Epithelial cell of proximal tubule (primary cell): ENCODE measurements at regions not wholly inside any gene's neighbourhood (a gene's known extent, or its start where the extent isn't known, plus 50 kb on each side); places are given as distances from the start of the nearest gene placed in this dataset.
"Not testable (repeated sequence)": the region's sequence is repeated elsewhere in the genome, so short reads cannot be mapped to it uniquely, and the experiment has no call there.

Source experiments
- DNase-seq: peaks from one replicate; pipeline ENCODE4 v3.0.0-alpha.2; 2011; ENCODE audit warnings: low read depth
- H3K4me3 ChIP-seq: 2 replicates; pipeline ENCODE4 v1.5.1; 2011; ENCODE audit warnings: low read depth, mild to moderate bottlenecking, low read length
- CTCF ChIP-seq: conservative IDR thresholded peaks from 2 replicates; pipeline ENCODE4 v1.5.1; 2012; ENCODE audit warnings: low read depth, mild to moderate bottlenecking, low read length

GRCh38 chr5:100694100-100694499, 158.9 kb downstream of the FAM174A start:
- H3K4me3 ChIP-seq: no peak overlapping the region
- no peak for TF ChIP-seq CTCF
- DNase-seq: no peak

DNA sequence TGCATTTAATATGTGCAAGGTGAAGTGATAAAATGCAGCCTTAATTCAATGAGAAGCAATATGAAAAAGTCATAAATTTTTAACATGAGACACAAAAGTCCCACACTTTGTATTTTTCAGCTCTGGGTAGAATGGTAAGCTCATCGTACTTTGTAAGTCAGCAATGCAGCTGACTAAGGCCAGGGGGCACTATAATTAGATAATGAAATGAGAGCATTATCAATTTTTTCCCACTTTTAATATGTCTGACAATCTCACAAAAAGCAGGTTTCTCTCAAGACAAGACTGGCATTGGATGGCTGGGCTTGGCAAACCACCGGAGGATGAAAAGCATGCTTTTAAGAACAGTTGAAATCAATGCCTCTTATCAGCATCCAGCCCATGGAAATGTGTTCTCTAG, 162.8 kb downstream of the FAM174A start:
- no peak for DNase-seq
- peak; percentile 48 for TF ChIP-seq CTCF
- H3K4me3 ChIP-seq: no peak overlapping the region

DNA sequence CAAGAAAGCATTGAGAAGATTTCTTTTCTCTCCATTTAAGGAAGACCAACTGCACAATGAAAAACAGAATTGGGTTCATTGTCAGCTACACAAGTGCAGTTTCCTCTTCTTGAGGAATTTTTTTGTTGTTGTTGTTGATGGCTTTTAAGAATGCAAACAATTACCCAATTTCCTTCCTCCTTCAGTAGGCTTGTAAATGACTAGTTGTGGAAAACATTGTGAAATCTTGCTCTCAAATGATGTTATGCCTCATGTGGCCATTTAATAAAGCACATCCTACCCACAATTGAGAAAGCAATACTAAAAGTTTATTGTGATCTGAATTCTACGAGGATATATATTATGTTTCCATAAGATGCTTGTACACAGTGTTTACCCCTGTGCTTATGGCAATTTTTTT, 171.6 kb downstream of the FAM174A start:
- DNase-seq: peak; percentile 31
- TF ChIP-seq CTCF: peak; percentile 49
- H3K4me3 ChIP-seq: no peak overlapping the region

DNA sequence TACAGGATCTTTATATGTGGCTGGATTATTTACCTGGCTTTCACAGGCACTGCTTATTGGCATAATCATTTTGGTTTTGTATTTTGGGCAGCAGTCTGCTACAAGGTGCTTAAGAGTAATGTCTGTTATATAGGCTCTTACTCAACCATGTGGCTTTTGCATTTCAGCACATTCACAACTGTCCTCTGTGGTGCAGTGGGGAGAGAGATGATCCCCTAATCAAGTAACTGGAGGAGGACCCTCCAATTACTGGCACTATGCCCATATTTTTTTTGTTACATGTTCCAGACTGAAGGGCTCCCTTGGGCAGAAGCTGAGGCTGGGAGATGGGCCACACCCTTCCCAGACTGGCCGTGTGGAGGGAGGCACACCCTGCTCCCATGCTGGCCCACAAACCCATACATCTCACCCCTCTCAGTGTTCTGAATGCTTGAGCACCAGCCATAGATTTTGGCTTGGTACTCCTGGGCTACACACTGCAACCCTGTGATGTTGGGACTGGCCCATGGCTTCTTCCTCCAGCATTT, 173.5 kb downstream of the FAM174A start:
- DNase-seq: no peak
- no peak overlapping the region for H3K4me3 ChIP-seq
- TF ChIP-seq CTCF: no peak

DNA sequence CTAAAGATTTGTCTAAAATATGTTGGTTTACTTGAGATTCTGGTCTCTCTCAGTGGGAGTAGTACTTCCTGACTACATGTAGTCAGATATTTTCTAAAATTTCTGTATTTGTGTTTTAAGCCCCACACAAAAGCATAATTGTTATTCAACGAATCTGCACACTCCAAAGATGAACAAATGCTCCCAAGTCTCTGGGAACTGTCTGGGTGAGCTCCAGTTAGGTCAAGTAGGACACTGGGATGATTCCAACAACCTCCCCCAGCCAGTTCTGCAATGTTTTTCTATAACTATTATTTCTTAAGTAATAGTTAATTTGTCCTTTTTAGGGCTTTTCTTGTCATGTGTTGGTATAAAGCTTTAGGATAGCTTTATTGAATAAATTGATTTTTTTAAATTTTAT, 174.6 kb downstream of the FAM174A start:
- H3K4me3 ChIP-seq: no peak overlapping the region
- TF ChIP-seq CTCF: no peak
- DNase-seq: no peak

GRCh38 chr5:100714780-100715179, 179.6 kb downstream of the FAM174A start:
- H3K4me3 ChIP-seq, DNase-seq: not testable (repeated sequence)

DNA sequence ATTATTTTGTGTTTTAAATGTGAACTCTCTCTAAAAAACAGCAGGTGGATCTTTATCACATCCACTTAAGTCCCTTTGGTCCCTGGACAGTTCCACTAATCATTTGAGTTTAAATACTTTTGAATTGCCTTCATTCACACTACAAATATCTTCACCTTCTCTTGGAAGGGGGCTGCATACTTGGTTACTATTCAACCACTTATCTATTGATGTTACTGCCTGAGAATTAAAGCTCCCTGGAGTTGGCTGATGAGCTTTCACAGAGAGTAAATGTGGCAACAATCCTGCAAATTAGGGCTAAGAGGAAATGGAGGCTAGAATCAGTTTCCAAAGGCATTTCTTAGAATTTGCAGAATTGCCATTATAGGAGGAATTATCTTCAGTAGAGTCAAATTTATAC, 180.4 kb downstream of the ST8SIA4 start:
- H3K4me3 ChIP-seq: no peak overlapping the region
- no peak for DNase-seq
- no peak for TF ChIP-seq CTCF
